BLaER1 treated with 17β-estradiol and CSF1 and Interleukin-3, amounts not matched to agents 10 nM and 100 nM (cell line): ENCODE measurements at regions not wholly inside any gene's neighbourhood (a gene's known extent, or its start where the extent isn't known, plus 50 kb on each side); places are given as distances from the start of the nearest gene placed in this dataset.

ENCODE experiments used
- H3K27ac ChIP-seq, 11 experiments: shearing (Covaris generic); formaldehyde crosslinking; 2 replicates each; pipeline ENCODE4 v1.8.1; 2022
- H3K27me3 ChIP-seq, 11 experiments: shearing (Covaris generic); formaldehyde crosslinking; 2 replicates each; pipeline ENCODE4 v1.8.1; 2022
- H3K36me3 ChIP-seq, 11 experiments: shearing (Covaris generic); formaldehyde crosslinking; 2 replicates each; pipeline ENCODE4 v1.8.1; 2022
- H3K4me1 ChIP-seq, 10 experiments: shearing (Covaris generic); formaldehyde crosslinking; 2 replicates each; pipeline ENCODE4 v1.8.1; 2022
- H3K4me2 ChIP-seq, 11 experiments: shearing (Covaris generic); formaldehyde crosslinking; 2 replicates each; pipeline ENCODE4 v1.8.1; 2022
- H3K4me3 ChIP-seq, 10 experiments: shearing (Covaris generic); formaldehyde crosslinking; 2 replicates each; pipeline ENCODE4 v1.8.1; 2022
- H3K9ac ChIP-seq, 11 experiments: shearing (Covaris generic); formaldehyde crosslinking; 2 replicates each; pipeline ENCODE4 v1.8.1; 2022
- H3K9me3 ChIP-seq, 11 experiments: shearing (Covaris generic); formaldehyde crosslinking; replicated peaks in 1 of 11; 2 replicates each; pipeline ENCODE4 v1.8.1; 2022
- H4K20me1 ChIP-seq, 11 experiments: shearing (Covaris generic); formaldehyde crosslinking; 2 replicates each; pipeline ENCODE4 v1.8.1; 2022
- Cebpa-rat ChIP-seq, 11 experiments: shearing (Covaris generic); IDR thresholded peaks; 2 replicates each; pipeline ENCODE4 v1.8.1; 2022

DNA sequence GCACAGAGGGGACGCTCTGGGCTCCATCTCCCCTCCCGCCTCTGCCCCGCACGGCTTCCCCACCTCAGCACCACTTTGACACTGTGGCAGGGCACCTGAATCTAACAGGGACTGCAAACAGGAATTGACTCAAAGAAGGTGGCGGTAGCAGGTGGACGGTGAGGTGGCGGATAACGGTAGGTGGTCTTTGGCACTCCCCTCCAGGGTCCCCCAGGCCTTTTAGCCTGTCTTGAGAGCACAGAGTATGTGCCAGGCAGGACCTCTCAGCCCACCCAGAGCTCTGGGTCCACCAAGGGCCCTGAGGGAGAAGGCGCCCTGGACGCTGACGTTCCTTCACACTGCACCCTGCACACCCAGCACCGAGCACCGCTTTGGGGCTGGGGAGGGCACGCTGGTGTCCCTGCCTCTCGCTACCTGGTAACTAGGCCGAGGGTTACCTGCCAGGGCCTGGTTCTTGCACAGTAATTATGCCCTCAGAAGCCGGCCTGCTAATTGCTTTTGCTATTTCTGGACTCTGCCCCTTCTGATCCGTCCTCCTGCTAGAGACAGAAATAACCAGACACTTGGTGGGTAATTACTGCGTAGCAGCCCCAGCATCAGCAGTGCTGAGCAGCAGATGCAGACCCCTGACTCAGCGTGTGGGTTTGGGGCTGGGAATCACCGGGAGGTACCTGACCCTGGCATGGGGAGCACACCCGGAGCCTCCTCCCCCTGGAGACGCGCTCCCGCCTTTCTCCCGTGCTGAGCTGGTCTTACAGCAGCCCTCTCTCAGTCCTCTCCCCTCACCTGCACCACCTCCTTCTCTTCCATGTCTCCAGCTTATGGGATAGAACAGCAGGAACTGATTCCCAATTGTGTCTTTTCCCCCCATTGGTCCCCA lies 103.3 kb upstream of the B3GAT1 start:
- Histone ChIP-seq H3K27me3 (no peaks in the 10 kb centered on the region), H3K4me1 (peaks cover 10 to 49% (median 25%) of the 10 kb centered on the region in 10 experiments; a peak in 19 of 20 replicates), H3K27ac (no peak overlapping the region), H4K20me1 (peaks cover 0 to 48% (median 0%) of the 10 kb centered on the region in 11 experiments; a peak in 4 of 22 replicates), H3K9me3 (no peaks in the 10 kb centered on the region), H3K36me3 (no peaks in the 10 kb centered on the region), H3K4me2 (no peak overlapping the region), H3K9ac (no peak overlapping the region), H3K4me3 (no peak overlapping the region)
- no peak for TF ChIP-seq Cebpa-rat (IDR thresholded peaks at IDR 0.05)

DNA sequence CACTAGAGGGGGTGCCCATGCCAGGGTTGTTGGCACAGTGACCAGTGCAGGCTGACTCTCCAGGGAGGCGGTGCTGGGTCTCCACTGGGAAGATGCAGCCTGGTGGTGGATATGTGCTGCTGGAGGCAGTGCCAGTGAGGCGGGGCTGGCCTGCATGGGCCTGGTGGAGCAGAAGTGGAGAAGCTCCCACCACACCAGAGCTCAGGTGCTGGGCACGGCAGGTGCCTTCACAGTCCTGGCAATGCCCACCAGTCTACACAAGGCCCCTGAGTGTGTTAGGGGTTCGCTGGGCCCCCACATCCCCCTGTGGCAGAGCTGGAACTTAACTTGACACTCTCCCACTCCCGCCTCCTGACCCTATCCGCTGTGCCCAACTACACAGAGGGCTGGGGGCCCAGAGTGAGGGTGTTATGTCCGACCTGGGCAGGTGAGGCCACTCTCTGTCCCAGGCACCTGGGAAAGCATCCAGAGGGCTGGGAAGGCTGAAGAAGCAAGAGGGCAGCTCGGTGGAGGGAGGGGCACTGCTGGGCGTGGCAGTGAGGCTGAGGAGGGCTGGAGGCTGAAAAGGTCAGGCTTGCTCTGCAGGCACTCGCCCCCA lies 102.4 kb upstream of the B3GAT1 start:
- H3K27ac ChIP-seq: no peak overlapping the region
- no peak for TF ChIP-seq Cebpa-rat (IDR thresholded peaks at IDR 0.05)
- no peaks in the 10 kb centered on the region for H3K9me3 ChIP-seq
- peaks cover 0 to 54% (median 0%) of the 10 kb centered on the region in 11 experiments; a peak in 4 of 22 replicates for H4K20me1 ChIP-seq
- no peak overlapping the region for H3K9ac ChIP-seq
- H3K4me2 ChIP-seq: no peak overlapping the region
- H3K4me1 ChIP-seq: peaks cover 4 to 42% (median 16%) of the 10 kb centered on the region in 10 experiments; a peak in 19 of 20 replicates
- H3K4me3 ChIP-seq: no peak overlapping the region
- no peaks in the 10 kb centered on the region for H3K36me3 ChIP-seq
- no peaks in the 10 kb centered on the region for H3K27me3 ChIP-seq

DNA sequence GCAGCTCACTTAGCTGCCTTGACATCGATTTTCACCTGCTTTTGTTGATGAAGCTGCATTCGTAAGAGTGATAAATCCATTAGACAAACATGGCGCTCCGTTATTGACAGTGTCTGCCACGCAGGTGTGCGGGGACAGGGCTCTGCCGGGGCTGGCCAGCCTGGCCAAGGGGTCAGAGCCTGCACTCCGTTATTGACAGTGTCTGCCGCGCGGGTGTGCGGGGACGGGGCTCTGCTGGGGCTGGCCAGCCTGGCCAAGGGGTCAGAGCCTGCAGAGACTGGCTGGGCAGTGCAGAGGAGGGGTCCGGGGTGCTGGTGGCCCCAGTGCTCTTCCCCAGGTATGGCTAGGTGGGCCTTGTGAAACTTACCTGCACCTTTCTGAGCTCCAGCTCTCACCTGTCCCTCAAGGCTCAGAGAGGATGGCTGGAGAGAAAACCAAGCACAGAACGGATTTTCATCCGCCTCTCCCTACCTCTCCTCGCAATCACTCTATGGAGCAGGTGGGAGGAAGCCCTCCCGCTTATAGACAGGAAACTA lies 101.6 kb upstream of the B3GAT1 start:
- H4K20me1 ChIP-seq: peaks cover 0 to 46% (median 0%) of the 10 kb centered on the region in 11 experiments; a peak in 4 of 22 replicates
- H3K4me2 ChIP-seq: no peak overlapping the region
- H3K27ac ChIP-seq: no peak overlapping the region
- H3K36me3 ChIP-seq: no peaks in the 10 kb centered on the region
- no peaks in the 10 kb centered on the region for H3K27me3 ChIP-seq
- no peak overlapping the region for H3K4me3 ChIP-seq
- no peak for TF ChIP-seq Cebpa-rat (IDR thresholded peaks at IDR 0.05)
- peaks cover 0 to 34% (median 11%) of the 10 kb centered on the region in 10 experiments; a peak in 14 of 20 replicates for H3K4me1 ChIP-seq
- no peaks in the 10 kb centered on the region for H3K9me3 ChIP-seq
- H3K9ac ChIP-seq: no peak overlapping the region

DNA sequence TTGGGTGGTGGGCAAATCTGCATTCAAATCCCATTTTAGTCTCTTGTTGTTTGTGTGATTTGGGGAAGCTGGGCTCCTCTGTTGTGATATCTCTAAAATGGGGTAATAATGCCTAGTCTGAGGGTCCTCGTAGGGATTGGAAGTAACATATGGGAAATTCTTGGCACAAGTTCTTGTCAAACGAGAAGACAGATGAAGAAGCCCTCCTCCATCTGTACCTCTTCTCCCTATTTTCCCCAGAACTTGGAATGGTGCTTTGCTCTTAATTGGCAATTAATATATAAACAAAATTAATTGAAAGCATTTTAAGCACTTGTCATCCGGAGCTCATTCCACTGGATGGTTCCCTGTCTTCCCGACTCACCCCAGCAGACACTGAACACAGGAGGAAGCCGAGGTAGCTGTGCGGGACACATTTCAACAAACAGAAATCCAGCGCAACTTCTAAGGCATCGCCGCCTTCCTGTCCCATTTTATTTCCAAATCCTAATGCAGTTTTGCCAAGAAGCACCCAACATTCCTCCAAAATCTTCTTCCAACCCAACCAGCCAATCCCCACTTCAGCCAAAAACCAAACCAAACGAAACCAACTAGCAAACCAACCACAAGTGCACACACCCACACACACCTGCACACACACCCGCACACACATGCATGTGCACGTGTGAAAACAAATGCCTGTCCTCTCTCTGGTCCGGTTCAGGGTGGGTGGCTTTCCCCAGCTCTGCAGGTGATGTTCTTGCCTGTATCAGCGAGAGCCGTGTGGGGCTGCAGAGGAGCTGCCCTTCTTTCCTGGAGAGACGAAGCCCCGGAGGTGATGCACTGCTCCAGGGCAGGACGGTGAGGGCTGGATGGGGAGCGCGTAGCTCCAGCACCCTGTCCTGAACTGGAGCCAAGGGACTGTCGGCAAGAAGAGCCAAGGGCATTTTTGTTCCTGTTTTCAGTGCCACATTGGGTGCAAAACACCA lies 100.8 kb upstream of the B3GAT1 start:
- no peak for TF ChIP-seq Cebpa-rat (IDR thresholded peaks at IDR 0.05)
- Histone ChIP-seq H3K4me1 (peaks cover 0 to 30% (median 11%) of the 10 kb centered on the region in 10 experiments; a peak in 14 of 20 replicates), H3K27ac (no peak overlapping the region), H3K4me2 (no peak overlapping the region), H3K9me3 (no peaks in the 10 kb centered on the region), H3K9ac (no peak overlapping the region), H3K4me3 (no peak overlapping the region), H3K36me3 (no peaks in the 10 kb centered on the region), H3K27me3 (no peaks in the 10 kb centered on the region), H4K20me1 (peaks cover 0 to 44% (median 0%) of the 10 kb centered on the region in 11 experiments; a peak in 4 of 22 replicates)

DNA sequence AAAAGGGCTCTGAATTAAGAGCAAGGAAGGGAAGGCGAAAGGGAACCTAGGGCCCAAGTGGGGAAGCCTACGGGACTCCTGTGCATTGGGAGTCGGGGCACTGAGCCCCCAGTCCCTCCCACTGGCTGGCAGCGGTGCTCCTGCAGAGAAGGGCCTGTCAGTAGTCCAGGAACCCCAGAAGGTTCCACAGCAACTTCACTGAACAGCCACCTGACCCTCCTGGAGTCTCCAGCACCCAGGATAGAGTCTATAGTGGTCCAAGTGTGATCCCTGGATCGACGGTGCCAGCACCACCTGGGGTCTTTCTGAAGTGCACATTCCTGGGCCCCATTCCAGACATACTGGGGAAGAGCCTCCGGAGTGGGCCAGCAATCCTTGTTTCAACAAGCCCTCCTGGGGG lies 100.0 kb upstream of the B3GAT1 start:
- Histone ChIP-seq H3K27ac (no peak overlapping the region), H3K27me3 (no peaks in the 10 kb centered on the region)

DNA sequence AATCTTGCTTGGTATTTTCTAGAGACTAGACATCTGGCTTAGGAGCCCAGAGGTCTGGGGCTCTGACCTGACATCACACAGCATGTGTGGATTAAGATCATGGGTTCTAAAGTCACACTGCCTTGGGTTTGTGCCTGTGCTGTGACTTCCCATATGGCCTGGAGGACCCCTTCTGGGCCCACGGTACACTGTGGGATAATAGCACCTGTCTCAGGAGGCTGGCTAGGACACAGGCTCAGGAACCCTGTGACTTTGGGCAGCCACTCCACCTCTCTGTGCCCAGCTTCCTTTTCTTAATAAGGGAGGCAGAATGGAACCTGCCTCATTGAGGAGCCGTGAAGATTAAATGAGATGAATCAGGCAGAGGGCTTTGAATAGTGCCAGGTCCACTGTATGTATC lies 99.2 kb upstream of the B3GAT1 start:
- Histone ChIP-seq H3K4me2 (0 out of 22 replicates have a peak overlapping the region, but pooled peaks of 1 of the 11 experiments have one; percentile 1), H3K27ac (no peak overlapping the region), H4K20me1 (peaks cover 0 to 35% (median 0%) of the 10 kb centered on the region in 11 experiments; a peak in 4 of 22 replicates), H3K4me3 (no peak overlapping the region), H3K4me1 (peaks cover 0 to 14% (median 3%) of the 10 kb centered on the region in 10 experiments; a peak in 14 of 20 replicates), H3K27me3 (no peaks in the 10 kb centered on the region), H3K9me3 (no peaks in the 10 kb centered on the region), H3K36me3 (no peaks in the 10 kb centered on the region), H3K9ac (no peak overlapping the region)
- no peak for TF ChIP-seq Cebpa-rat (IDR thresholded peaks at IDR 0.05)

More for the DNA sequence above, 100.0 kb upstream of the B3GAT1 start:
- Histone ChIP-seq H3K9me3 (no peaks in the 10 kb centered on the region), H3K36me3 (no peaks in the 10 kb centered on the region), H3K4me1 (peaks cover 0 to 22% (median 11%) of the 10 kb centered on the region in 10 experiments; a peak in 14 of 20 replicates), H3K9ac (no peak overlapping the region), H4K20me1 (peaks cover 0 to 43% (median 0%) of the 10 kb centered on the region in 11 experiments; a peak in 4 of 22 replicates), H3K4me2 (no peak overlapping the region), H3K4me3 (no peak overlapping the region)
- TF ChIP-seq Cebpa-rat (IDR thresholded peaks at IDR 0.05): no peak

DNA sequence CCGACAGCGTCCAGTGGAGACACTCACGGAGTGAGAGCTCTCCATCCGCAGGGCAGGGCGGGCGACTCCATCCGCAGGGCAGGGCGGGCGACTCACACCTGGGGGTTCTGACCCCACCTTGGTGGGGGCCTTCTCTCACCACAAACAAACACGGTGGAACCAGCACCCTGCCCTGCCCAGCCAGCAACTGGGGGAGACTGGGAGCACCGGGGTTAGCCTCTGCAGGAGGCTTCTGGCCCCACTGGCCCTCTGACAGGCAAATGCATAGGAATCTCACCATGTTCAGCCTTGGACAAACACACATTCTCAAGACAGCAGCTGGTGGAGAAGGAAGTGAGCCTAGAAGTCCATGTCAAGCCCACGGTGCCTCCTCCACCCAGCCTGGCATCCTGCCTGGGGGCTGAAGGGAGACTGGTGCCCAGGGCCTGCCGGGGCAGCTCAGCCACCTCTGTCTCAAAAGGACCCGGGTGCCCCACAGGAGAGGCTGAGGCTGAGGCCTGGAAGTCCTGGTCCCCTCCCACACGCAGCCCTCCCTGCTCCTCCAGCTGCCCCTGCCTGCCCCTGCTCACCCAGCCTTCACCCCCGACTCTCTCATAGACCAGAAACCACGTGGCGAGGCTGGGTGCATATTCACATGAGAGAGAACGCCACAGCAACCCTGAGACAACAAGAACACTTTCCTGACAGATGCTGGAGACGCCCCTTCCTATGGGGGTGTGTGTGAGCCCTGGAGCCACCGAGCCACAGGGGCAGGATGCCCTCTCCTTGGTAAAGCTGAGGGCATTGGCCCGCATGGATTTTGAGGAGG lies 98.4 kb upstream of the B3GAT1 start:
- no peaks in the 10 kb centered on the region for H3K36me3 ChIP-seq
- 0 out of 22 replicates have a peak overlapping the region, but pooled peaks of 3 of the 11 experiments have one; percentile 1 to 21 (median 12) for H3K4me2 ChIP-seq
- TF ChIP-seq Cebpa-rat (IDR thresholded peaks at IDR 0.05): no peak
- no peak overlapping the region for H3K4me3 ChIP-seq
- H3K4me1 ChIP-seq: peaks cover 0 to 9% (median 0%) of the 10 kb centered on the region in 10 experiments; a peak in 5 of 20 replicates
- H3K9me3 ChIP-seq: no peaks in the 10 kb centered on the region
- peaks cover 0 to 27% (median 0%) of the 10 kb centered on the region in 11 experiments; a peak in 4 of 22 replicates for H4K20me1 ChIP-seq
- H3K9ac ChIP-seq: no peak overlapping the region
- no peak overlapping the region for H3K27ac ChIP-seq
- no peaks in the 10 kb centered on the region for H3K27me3 ChIP-seq
